HG02571 (cell line): ENCODE measurements at regions not wholly inside any gene's neighbourhood (a gene's known extent, or its start where the extent isn't known, plus 50 kb on each side); places are given as distances from the start of the nearest gene placed in this dataset.
"Not testable (repeated sequence)": the region's sequence is repeated elsewhere in the genome, so short reads cannot be mapped to it uniquely, and the experiment has no call there.

ENCODE experiments used
- ATAC-seq: cut with Tn5 transposase; IDR thresholded peaks from one replicate; pipeline ENCODE4 v1.9.1; 2021; ENCODE audit warnings: mild to moderate bottlenecking, moderate library complexity; ENCODE audit not compliant: unreplicated experiment

GRCh38 chr10:35958609-35959008, 316.5 kb upstream of the FZD8 start:
- ATAC-seq: not testable (repeated sequence)

GRCh38 chr10:35950701-35951100, 308.6 kb upstream of the FZD8 start:
- ATAC-seq: no peak

- ATAC-seq: no peak
These were observed 308.1 kb upstream of the FZD8 start for GRCh38 chr10:35950226-35950625.

- ATAC-seq: no peak
These were observed 307.7 kb upstream of the FZD8 start for GRCh38 chr10:35949811-35950211.

GRCh38 chr10:35946556-35946955, 304.5 kb upstream of the FZD8 start:
- no peak for ATAC-seq

- ATAC-seq: no peak
These were observed 300.0 kb upstream of the FZD8 start for GRCh38 chr10:35942057-35942456.

- ATAC-seq: no peak
These were observed 298.3 kb upstream of the FZD8 start for GRCh38 chr10:35940141-35941041.

- no peak for ATAC-seq
These were observed 296.1 kb upstream of the FZD8 start for GRCh38 chr10:35938160-35938559.

GRCh38 chr10:35937546-35937945, 295.4 kb upstream of the FZD8 start:
- ATAC-seq: no peak

- ATAC-seq: no peak
These were observed 292.5 kb upstream of the FZD8 start for GRCh38 chr10:35934642-35934995.

- ATAC-seq: no peak
These were observed 292.0 kb upstream of the FZD8 start for GRCh38 chr10:35933940-35934641.

GRCh38 chr10:35933491-35933890, 291.4 kb upstream of the FZD8 start:
- ATAC-seq: no peak

GRCh38 chr10:35929962-35930361, 287.9 kb upstream of the FZD8 start:
- not testable (repeated sequence) for ATAC-seq

GRCh38 chr10:35928748-35929147, 286.7 kb upstream of the FZD8 start:
- no peak for ATAC-seq

- no peak for ATAC-seq
These were observed 285.9 kb upstream of the FZD8 start for GRCh38 chr10:35927990-35928488.

- ATAC-seq: no peak
These were observed 285.2 kb upstream of the FZD8 start for GRCh38 chr10:35927341-35927740.

- ATAC-seq: no peak
These were observed 284.8 kb upstream of the FZD8 start for GRCh38 chr10:35926846-35927245.

GRCh38 chr10:35925493-35925892, 283.4 kb upstream of the FZD8 start:
- ATAC-seq: no peak

- ATAC-seq: no peak
These were observed 282.7 kb upstream of the FZD8 start for GRCh38 chr10:35924759-35925158.

- ATAC-seq: no peak
These were observed 280.9 kb upstream of the FZD8 start for GRCh38 chr10:35922876-35923600.

GRCh38 chr10:35921866-35922350, 279.8 kb upstream of the FZD8 start:
- ATAC-seq: no peak
